Stimulated activated CD8-positive, alpha-beta memory T cell treated with anti-CD3 and anti-CD28 coated beads, Interleukin-7, amount 100 ng/mL, for 1 hour (primary cell): ENCODE measurements at regions not wholly inside any gene's neighbourhood (a gene's known extent, or its start where the extent isn't known, plus 50 kb on each side); places are given as distances from the start of the nearest gene placed in this dataset.
"Not testable (repeated sequence)": the region's sequence is repeated elsewhere in the genome, so short reads cannot be mapped to it uniquely, and the experiment has no call there.

Source experiments
- DNase-seq, 2 donors: peaks; one replicate each; pipeline ENCODE4 v3.0.0-alpha.2; 2020; ENCODE audit warnings: low read depth in 2 of 2

DNA sequence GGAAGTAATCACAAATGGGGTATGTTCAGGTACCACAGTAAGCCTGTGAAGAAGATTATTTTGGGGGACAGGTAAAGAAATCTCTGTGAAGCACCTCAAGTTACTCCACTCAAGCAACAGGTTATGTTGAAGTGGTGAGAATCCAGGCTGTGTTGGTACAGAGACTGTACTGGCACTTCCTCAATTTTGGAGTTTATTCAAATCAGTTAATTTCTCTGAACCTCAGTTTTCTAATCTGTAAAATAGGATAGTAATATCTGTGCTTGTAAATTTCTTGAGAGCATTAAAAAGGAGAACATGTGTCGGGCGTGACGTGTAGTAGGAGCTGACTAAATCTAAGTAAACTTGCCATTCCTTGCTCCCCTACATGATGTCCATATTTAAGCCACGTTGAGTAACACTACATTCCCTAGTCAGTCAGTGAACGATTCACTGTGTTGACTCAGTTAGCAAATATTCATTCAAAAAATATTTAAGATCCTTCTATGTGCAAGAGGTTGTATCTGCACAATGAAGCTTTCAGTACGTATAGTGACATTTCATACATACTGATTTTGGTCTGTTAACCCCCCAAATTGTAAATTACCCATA, 504.2 kb downstream of the ZEB2 start:
- DNase-seq, result no peak

DNA sequence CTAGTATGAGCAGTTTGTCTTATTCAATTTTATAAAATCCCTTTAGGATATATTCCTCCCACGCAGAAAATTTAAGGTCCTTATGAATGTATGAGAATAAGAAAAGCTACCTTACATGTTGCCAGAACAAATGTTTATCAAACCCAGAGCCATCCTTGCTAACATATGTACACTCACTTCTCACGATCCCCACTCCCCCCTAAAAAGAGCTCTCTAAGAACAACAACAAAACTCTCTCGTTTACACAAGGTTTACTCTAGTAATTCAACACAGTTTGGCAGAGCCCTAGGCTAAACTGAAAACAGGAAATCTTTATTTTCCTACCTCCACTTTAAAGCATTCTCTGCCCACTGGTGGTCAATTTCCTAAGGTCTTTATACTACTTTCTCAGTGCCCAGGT, 504.9 kb downstream of the ZEB2 start:
- no peak for DNase-seq

DNA sequence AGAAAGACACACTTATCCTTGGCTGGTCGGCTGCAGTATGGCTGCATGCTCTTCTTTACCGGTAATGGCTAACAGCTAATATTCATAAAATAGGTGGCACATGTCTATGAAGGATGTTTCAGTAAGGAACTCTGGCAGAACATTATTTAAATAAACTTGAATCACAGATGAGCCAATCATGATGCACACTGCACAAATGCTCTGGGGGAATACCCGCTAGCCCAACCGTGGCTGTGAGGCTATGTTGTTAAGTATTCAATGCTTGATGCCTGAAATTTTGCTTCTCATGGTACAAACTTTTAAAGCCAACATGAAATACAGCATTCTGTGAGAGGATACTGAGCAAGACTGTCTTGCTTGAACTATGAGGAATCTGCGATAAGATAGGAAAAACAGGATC, 505.8 kb downstream of the ZEB2 start:
- DNase-seq, result no peak

DNA sequence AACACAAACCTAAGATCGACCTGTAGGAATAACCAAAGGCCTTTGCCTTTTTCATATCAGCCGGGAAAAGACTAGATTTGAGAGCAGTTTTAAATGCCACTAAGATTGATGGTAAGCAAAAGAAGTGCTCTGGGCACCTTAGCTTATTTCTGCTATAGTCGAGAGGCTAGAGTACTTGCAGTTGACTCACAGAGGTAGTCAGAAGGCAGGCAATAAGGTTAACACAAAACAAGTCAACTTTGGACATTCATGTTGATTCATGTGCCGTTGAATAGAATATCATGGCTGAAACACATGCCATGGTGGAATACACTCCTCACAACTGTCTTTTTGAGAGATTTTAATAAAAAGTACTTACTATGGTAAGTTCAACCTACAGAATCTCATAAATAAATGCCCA, 507.6 kb downstream of the ZEB2 start:
- no peak for DNase-seq

DNA sequence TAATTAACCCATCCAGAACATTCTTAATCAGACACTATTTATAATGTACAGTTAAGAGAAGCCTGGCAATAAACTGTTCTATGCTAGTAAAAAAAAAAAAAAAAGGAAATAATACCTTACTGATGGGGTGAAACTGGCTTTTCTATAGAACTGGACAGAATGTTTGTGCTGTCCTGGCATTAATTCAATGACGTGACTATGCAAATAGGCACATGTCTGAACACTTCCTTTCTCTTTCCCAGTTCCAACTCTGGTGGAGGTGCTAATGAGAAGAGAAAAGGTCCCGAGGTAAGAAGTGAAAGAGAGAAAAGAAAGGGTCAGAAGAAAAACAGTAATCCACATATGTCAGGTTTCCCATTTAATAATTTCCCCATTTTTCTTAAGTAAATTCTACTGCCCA, 508.4 kb downstream of the ZEB2 start:
- DNase-seq, result no peak

DNA sequence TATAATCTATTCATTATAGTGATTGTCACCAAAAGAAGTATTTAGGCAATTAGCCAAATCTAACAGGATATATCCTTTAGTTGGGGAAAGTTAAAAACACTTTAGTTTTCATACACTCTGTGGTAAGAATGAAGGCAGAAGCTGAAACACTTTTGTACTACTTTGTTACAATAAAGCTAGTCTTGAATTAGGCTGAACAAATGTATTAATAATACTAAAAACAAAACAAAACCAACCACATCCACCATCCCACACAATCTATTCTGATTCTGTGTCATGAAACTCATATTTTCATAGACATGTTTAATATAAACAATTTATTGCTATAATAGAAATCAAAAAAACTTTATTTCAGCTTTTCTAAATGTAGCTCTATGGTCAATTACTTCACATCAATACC, 508.8 kb downstream of the ZEB2 start:
- DNase-seq, result no peak

DNA sequence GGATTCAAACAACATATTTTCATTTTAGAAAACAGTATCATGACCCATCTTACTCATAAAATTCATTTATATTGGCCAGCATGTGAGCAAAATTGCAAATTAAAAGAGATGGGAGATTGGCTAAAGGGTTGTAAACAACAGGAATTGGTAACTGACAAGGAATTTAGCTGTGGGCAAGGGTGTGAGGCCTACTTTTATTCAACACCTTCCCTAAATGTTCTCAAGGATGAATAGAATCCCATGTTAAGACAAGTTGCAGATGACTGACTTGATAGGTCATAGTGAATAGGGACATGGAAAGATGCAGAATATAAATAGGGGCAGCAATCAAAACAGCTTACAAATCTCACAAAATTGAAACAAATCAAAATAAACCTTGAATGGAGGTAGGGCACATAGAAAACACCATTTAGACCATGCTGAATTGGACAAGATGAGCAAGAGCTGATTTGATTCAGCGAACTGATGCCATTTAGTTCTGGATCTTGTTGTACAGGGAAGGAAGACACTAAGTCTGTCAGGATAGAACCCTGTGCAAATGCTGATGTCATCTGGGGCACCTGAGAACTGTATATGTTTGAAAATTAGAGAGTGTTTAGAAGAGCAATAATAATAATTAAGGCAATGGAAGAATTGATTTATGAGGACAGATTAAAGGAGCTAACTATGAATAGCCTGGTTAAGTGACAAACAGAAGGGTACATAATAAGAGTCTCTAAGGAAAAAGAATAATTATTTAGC, 509.7 kb downstream of the ZEB2 start:
- no peak for DNase-seq

DNA sequence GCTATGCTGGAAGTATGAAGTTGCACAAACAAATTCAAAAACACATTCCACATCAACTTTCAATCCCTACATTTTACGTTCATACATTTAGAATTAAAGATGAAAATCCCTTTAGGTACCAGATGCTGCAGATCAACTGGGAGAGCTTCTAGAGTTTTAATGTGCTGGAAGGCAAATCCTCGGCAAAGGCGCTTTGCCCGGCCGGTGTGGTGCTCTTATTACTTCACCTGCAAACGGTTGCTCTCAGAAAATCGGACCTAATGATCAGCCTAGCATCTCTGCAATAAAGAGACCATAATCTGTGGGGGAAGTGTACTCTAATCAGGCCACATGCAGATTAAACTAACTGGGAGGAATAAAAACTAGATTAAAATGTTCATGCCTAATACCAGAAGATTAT, 513.8 kb downstream of the ZEB2 start:
- no peak for DNase-seq

DNA sequence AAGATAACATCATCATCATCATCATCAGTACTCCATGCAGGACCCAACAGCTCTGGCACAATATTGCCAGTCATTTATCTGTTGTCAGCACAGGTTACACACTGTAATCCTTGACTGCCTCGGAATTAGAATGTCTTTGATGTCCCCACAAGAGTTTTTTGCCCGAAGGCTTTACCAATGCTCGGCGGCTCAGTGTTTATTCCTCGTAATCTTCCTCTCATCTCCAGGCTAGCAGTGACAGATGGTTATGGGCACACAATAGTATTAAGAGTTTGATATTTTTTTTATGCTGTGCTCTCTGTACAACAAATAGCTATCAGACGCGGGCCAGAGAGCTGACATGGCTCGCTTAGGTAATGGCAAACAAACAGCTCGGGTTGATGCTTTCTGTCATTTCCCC, 515.2 kb downstream of the ZEB2 start:
- DNase-seq, result no peak

DNA sequence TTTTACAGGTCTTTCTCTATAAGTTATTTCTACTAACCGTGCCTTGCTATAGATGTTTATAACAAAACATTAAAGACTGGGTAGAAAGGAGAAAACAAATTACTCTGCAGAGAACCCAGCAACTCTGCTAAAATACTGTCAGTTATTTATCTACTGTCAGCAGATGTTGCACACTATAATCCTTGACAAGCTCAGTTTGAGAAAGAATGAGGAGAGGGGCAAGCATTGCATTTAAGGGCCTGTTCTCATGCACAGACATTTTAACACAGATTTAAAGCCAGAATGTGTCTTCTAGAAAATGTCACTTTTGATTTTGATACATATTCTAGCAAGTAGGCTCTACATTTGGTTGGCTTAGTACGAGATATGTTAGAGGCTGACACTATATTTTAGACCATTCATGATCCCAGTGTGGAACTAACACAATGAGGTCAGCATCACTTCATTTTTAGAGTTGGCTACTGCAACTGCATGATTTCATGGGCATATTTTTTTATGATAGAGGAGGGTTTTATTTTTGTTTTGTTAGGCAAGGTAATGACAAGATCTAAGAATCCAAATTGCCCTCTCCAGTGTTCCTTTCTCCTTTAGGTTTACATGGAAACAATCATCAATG, 516.4 kb downstream of the ZEB2 start:
- DNase-seq, result no peak

DNA sequence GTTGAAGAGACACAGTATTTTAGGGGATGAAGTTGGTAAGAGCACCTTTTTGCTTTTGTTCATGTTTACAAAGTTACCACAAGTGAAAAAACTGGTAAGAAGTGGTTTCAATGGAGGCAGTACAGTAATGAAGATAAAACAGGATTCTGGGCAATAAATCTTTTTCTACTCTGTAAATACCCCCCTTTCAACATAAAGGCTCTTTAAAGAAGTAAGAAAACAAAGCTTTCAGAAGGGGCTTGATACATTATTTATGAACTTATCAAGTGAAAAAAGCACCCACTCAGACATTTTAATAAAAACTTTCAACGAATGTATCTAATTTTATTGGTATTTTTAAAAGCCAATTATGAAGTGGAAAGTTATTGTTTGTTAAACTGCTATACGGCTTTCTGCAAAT, 522.9 kb downstream of the ZEB2 start:
- no peak for DNase-seq

DNA sequence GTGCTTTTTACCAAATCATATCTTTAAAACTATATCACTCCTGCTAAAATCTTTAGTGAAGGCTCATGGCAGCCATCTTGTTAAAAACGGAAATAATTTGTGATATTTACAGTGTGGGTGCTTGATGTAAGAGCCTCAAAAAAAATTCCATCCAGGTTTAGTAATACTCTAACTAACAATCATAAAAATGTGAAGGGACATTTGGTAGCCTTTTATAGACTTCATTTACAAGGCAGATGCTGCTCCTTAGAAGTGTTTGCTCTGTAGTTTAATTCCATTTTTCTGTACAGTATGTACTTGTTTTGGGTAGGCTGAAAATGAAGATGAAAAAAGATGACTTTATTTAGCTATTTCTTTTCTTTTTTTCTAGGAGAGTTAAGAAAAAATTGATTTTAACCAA, 525.0 kb downstream of the ZEB2 start:
- DNase-seq, result no peak

DNA sequence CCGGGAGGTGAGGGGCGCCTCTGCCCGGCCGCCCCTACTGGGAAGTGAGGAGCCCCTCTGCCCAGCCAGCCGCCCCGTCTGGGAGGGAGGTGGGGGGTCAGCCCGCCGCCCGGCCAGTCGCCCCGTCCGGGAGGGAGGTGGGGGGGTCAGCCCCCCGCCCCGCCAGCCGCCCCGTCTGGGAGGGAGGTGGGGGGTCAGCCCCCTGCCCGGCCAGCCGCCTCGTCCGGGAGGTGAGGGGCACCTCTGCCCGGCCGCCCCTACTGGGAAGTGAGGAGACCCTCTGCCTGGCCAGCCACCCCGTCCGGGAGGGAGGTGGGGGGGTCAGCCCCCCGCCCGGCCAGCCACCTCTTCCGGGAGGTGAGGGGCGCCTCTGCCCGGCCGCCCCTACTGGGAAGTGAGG, 528.3 kb downstream of the ZEB2 start:
- DNase-seq, result not testable (repeated sequence)

DNA sequence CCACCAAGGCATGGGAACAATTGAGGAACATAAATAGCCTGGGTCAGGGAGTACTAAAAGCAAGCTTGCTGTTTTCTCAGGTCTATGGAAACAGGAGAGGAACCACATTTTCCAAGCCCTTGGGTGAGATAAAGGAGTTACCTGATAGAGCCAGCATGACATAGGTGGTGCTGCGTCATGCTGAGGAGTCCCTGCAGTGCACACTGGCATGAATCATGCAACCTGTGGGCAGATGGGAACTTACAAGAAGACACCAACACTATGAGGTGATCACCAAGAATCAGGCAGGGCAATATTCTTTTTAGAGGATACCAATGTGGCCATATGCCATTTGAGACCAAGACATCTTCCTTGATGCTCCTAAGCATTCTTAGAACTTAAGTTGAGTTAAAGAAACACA, 531.8 kb downstream of the ZEB2 start:
- DNase-seq, result no peak

DNA sequence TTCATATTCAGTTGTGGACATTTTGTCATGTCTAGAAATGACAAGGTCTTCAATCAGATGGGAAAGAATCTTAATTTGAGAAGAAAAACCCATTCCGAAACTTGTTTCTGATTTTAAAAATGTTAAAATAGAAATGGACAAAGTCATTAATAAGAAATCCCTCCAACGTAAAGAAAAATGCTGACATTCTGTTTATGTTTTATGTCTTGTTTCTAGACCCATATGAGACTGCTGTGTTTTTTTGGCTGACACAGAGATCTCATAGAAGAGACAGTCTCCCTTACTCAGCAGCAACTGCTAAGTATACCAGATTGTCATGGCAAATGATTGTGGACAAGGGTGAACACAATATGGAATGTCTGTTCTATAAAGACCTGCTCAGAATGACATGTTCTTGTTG, 538.5 kb downstream of the ZEB2 start:
- no peak for DNase-seq

DNA sequence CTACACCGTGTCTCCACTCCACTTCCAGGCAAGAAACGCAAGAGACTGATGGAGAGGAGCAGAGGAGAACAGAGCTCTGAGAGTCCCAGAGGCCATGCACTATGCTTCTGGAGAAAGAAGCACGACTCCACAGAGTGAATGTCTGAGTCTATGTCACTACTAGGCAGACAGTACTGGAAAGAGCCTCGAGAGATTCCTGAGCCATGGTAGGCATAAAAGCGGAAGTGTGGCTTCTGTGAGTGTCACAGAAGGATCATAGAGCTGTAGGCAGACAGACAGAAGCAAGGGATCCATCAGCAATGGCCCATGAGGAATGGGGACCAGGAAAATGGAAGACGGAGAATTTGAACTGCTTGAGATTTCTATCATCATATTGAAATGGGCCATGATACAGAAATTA, 542.6 kb downstream of the ZEB2 start:
- no peak for DNase-seq

DNA sequence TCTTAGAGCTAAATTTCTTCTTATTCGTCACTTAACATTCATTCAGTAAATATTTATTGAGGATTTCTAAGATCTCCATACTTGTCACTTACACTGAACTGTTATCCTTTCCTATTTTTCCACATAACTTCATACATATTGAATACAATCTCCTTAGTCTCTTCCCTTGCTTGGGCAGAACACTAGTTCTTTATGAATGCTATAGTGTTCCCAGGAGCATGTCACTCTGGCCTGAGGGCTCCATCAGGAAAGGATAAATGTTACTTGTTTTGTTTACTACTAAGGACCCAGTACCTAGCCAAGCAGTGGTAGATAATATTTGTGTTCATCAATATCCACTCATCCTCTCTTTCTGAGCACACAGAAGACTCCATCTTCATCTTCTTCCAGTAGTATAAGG, 544.7 kb downstream of the ZEB2 start:
- DNase-seq, result no peak

DNA sequence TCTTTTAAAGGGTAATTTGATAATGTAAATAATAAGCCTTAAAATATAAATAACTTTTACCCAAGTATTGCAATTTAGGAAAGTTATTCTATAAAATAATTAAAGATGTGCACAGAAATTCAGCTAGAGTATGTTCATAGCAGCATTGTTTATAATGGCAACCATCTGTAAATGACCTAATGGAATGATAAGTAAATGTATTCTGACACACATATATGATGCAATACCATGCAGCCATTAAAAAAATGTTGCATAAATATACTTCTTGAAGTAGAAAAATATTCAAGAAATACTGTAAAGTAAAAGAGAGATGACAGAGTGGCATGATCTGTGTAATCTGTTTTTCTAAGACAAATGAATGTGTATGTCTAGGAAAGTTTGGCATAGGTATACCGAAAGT, 545.7 kb downstream of the ZEB2 start:
- DNase-seq, result no peak

DNA sequence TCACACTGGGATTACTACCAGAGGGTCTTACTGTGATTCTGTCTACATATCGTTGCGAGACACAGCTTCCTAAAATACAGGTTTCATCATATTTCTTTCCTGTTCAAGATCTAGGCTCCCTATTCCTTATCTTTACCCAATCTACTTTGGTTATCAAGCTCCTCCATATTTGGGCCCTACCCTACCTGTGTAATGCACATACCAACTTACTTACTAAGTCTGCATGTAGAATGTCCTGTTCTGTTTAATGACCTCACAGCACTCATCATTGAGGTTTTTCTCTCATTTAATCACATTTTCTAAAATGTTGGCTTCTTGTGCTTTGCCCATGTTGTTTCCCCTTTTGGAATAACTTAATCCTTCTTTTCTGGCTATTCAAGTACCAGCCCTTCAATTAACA, 551.1 kb downstream of the ZEB2 start:
- no peak for DNase-seq

DNA sequence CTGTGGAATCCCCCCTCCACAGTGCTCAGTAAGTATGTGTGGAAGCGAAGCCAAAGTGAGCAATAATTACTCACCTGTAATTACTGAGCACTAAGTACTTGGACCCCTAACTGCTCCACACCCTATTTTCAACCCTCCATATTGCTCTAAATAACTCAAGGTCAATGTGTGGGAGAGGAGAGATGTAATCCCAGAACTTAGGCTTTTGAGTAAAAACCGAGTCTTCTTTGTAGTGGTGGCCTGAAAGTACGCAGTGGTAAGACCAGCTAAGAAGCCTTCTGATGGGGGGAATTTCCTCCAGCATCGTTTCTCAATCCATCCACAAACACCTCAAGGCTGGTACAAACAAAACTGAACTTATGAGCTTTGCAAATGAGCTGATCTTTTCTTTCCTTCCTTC, 551.6 kb downstream of the ZEB2 start:
- no peak for DNase-seq

DNA sequence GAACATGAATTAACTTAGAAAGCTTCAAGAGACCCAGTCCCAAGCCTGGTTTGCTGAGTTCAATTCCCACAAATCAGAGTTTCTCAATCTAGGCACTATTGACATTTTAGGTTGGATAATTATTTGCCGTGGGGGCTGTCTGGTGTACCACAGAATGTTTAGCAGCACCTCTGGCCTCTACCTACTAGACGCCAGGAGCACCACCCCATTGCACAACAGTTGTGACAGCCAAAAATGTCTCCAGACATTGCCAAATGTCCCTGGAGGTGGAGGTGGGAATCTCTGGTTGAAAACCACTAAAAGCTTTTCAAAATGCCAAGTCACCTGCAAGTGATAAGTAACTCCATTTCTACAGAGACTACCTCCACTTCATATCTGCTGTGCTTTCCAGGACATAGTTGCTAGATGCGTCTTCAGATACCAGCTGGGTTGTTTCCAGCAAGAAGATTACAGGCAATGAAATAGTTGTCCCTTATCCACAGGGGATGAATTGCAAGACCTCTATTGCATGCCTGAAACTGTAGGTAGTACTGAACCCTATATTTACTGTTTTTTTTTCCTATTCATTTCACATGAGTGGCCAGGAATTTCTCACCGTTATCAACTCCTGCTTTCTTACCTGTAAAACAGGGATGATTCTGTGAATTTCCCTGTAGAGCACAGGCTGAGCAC, 554.3 kb downstream of the ZEB2 start:
- no peak for DNase-seq

DNA sequence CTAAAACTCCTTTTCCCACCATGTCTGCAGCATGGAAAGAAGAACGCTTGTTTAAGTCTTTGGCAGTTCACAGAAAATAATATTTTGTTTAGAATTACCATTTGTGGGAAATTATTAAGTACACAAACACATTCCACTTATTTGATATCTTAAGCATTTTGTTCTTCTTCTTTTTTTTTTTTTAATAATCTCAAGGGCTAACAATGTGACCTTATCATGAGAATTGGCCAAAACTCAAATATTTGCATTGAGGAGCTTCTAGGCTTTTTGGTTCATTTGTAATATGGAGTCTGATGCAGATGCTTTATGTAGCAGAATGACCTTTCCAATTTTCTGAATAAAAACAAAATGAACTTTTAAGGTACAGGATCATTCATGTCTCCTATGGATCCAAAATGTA, 555.0 kb downstream of the ZEB2 start:
- no peak for DNase-seq

DNA sequence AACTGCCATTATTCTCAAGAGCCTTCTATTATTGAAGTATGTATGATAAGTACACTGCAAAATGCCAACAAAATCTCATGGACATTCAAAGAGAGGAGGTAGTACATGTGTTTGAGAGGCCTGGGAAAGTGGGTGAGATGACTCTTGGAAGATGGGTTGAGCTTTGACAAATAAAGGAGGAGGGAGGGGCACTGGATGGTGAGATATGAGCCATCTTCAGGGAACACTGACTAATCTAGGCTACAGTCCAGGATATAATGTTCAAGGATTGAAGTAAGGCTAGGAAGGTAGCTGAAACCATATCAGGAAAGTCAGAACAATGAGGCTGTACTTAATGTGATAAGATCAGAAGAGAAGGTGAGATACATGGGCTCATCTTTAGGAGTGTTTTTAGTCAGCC, 559.7 kb downstream of the ZEB2 start:
- DNase-seq, result no peak
